Psoas muscle (tissue), 7 donors: ENCODE measurements at regions not wholly inside any gene's neighbourhood (a gene's known extent, or its start where the extent isn't known, plus 50 kb on each side); places are given as distances from the start of the nearest gene placed in this dataset.

Experiments
- ATAC-seq, 4 donors: fragments of 200-7000 bp; cut with Tn5 transposase; one replicate each; pipeline ENCODE4 v1.9.1; 2020; ENCODE audit warnings: moderate library complexity in 3 of 4, mild to moderate bottlenecking in 2 of 4
- DNase-seq, 2 donors: peaks; one replicate each; pipeline ENCODE4 v3.0.0-alpha.2; 2020
- H3K27ac ChIP-seq: fragments of 200-600 bp; one replicate; pipeline ENCODE4 v1.8.0; 2022
- H3K27me3 ChIP-seq, 3 donors: fragments of 200-600 bp in 1 of 3; one replicate each; pipeline versions ENCODE4 v1.6.1 to v1.8.0; 2013 to 2022; ENCODE audit warnings: low read length in 2 of 3, mild to moderate bottlenecking in 2 of 3, moderate library complexity in 1 of 3; ENCODE audit not compliant: insufficient read depth in 3 of 3
- H3K36me3 ChIP-seq, 2 donors: fragments of 200-600 bp in 1 of 2; one replicate each; pipeline versions ENCODE4 v1.6.1 to v1.8.0; 2013 to 2022; ENCODE audit warnings: low read depth in 1 of 2, mild to moderate bottlenecking in 1 of 2, moderate library complexity in 1 of 2; ENCODE audit not compliant: insufficient read depth in 1 of 2
- H3K4me1 ChIP-seq: fragments of 200-600 bp; one replicate; pipeline ENCODE4 v1.8.0; 2022
- H3K4me3 ChIP-seq: fragments of 200-600 bp; one replicate; pipeline ENCODE4 v1.8.0; 2022; ENCODE audit warnings: mild to moderate bottlenecking
- H3K9me3 ChIP-seq: fragments of 200-600 bp; one replicate; pipeline ENCODE4 v1.8.0; 2022
- WGBS, 3 donors: extraction: QIAGEN DNeasy Blood & Tissue Kit; methylation state at CpG; one replicate each; pipeline versions ENCODE4 v1.1.6 to v1.1.7; 2013; 5-methylcytosine and 5-hydroxymethylcytosine counted together
- intact Hi-C, 2 donors: fragments of 100-400 bp; cut with DNase I; formaldehyde crosslinking; loops; one replicate each; pipeline versions ENCODE4 v1.11.0 to v1.14.2; 2022
- TF ChIP-seq, protein P1 (sequence below): fragments of 200-600 bp; IDR thresholded peaks from one replicate; pipeline ENCODE4 v1.8.0; 2022; ENCODE audit warnings: antibody characterized with exemption
- donor health status: healthy with polysubstance abuse.
- donor health status: DM: no; HTN: no; CAD: no; lungs with moderate emphysema.
- donor health status: Bipolar disorder and iron deficiency.
- donor health status: healthy.
- donor health status: DM: yes; HTN: yes; CAD: no.
- donor health status: DM: no; HTN: no; CAD: no.
- donor health status: DM: yes; HTN: yes; CAD: no.

- DNase-seq (no peak), ATAC-seq (no peak)
- 76 to 100% (median 86%) methylated on average over 2 of the region's 2 CpGs for WGBS, 3 donors
- Histone ChIP-seq H3K36me3 (no peaks in the 10 kb centered on the region), H3K27me3 (no peaks in the 10 kb centered on the region), H3K27ac (peak overlapping the region; percentile 76), H3K9me3 (no peaks in the 10 kb centered on the region), H3K4me3 (no peak overlapping the region), H3K4me1 (peaks cover 66% of the 10 kb centered on the region)
- TF ChIP-seq, protein P1, sequence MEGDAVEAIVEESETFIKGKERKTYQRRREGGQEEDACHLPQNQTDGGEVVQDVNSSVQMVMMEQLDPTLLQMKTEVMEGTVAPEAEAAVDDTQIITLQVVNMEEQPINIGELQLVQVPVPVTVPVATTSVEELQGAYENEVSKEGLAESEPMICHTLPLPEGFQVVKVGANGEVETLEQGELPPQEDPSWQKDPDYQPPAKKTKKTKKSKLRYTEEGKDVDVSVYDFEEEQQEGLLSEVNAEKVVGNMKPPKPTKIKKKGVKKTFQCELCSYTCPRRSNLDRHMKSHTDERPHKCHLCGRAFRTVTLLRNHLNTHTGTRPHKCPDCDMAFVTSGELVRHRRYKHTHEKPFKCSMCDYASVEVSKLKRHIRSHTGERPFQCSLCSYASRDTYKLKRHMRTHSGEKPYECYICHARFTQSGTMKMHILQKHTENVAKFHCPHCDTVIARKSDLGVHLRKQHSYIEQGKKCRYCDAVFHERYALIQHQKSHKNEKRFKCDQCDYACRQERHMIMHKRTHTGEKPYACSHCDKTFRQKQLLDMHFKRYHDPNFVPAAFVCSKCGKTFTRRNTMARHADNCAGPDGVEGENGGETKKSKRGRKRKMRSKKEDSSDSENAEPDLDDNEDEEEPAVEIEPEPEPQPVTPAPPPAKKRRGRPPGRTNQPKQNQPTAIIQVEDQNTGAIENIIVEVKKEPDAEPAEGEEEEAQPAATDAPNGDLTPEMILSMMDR, result no peak
- intact Hi-C loops, result no loop called here
These were observed 122.5 kb downstream of the CAND1 start for GRCh38 chr12:67391656-67392055.

- DNase-seq (peak; percentile 68 to 87), ATAC-seq (peak; percentile 93 to 97 (median 97))
- Histone ChIP-seq H3K27ac (peak overlapping the region; percentile 76), H3K36me3 (no peaks in the 10 kb centered on the region), H3K4me3 (peak overlapping the region; percentile 13), H3K4me1 (peaks cover 39% of the 10 kb centered on the region), H3K9me3 (no peaks in the 10 kb centered on the region), H3K27me3 (no peaks in the 10 kb centered on the region)
- TF ChIP-seq, protein P1, result peak; percentile 55
- intact Hi-C loops, result loop anchor here in 1 of 2 donors (2.0 kb wide), 1 partner anchor 38 kb away; no protein-coding TSS in a partner anchor
- WGBS, 3 donors, result 11 to 36% (median 15%) methylated on average over 6 of the region's 6 CpGs
These were observed 125.4 kb downstream of the CAND1 start for GRCh38 chr12:67394550-67394949.

- DNase-seq, result no peak
- Histone ChIP-seq H3K27me3 (no peaks in the 10 kb centered on the region), H3K4me3 (peak overlapping the region; percentile 60), H3K4me1 (peaks cover 2% of the 10 kb centered on the region), H3K36me3 (no peaks in the 10 kb centered on the region), H3K27ac (peak overlapping the region; percentile 67), H3K9me3 (no peaks in the 10 kb centered on the region)
- peak in 3 of 4 donors; percentile 70 to 80 (median 71) for ATAC-seq
- TF ChIP-seq, protein P1, result no peak
- intact Hi-C loops, result no loop called here
- 47 to 79% (median 48%) methylated on average over 4 of the region's 4 CpGs for WGBS, 3 donors
These were observed 131.6 kb downstream of the CAND1 start for GRCh38 chr12:67400742-67401141.

- 26 to 32% (median 27%) methylated on average over 2 of the region's 2 CpGs for WGBS, 3 donors
- no peaks in the 10 kb centered on the region for H3K9me3 ChIP-seq
- no peak overlapping the region for H3K4me3 ChIP-seq
- intact Hi-C loops, result loop anchor here (5.0 kb wide), 2 partner anchors 53 to 138 kb away; no protein-coding TSS in a partner anchor
- DNase-seq (no peak), ATAC-seq (no peak)
- no peak overlapping the region for H3K27ac ChIP-seq
- H3K36me3 ChIP-seq, result no peaks in the 10 kb centered on the region
- TF ChIP-seq, protein P1, result no peak
- peaks cover 29% of the 10 kb centered on the region for H3K4me1 ChIP-seq
- no peaks in the 10 kb centered on the region for H3K27me3 ChIP-seq
These were observed 141.1 kb downstream of the CAND1 start for GRCh38 chr12:67410246-67410645.

DNA sequence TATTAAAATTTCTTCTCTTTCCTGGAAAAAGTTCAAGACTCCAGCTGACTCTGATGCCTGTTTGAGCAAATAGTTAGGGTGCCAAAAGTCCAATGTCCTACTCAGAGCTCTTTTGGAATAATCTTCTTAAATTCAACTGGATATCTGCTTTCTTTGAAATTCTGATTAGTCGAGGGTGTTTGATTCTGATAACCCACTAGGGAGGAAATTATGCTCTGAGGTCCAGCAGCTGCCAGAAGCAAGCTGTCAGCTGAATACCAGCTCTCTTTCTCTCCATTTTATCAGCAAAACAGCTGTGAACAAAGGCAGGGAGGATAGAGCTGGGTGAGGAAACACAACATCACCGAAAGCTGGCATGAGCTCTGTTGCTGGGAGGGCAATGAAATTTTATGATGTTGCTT is 141.5 kb downstream of the CAND1 start:
- TF ChIP-seq, protein P1, result no peak
- H3K4me1 ChIP-seq, result peaks cover 33% of the 10 kb centered on the region
- H3K4me3 ChIP-seq, result no peak overlapping the region
- H3K27me3 ChIP-seq, result no peaks in the 10 kb centered on the region
- H3K36me3 ChIP-seq, result no peaks in the 10 kb centered on the region
- WGBS, 3 donors, result 15 to 29% (median 16%) methylated on average over 2 of the region's 2 CpGs
- no peak overlapping the region for H3K27ac ChIP-seq
- ATAC-seq (no peak), DNase-seq (no peak)
- no peaks in the 10 kb centered on the region for H3K9me3 ChIP-seq
- intact Hi-C loops, result loop anchor here (5.0 kb wide), 2 partner anchors 53 to 138 kb away; no protein-coding TSS in a partner anchor
